Astrocyte (in vitro differentiated cells and primary cell): ENCODE measurements at regions not wholly inside any gene's neighbourhood (a gene's known extent, or its start where the extent isn't known, plus 50 kb on each side); places are given as distances from the start of the nearest gene placed in this dataset.

Source experiments
- EZH2 ChIP-seq: IDR thresholded peaks from 2 replicates; pipeline ENCODE4 v1.6.1; 2012; ENCODE audit warnings: mild to moderate bottlenecking, low read length, inconsistent platforms; ENCODE audit not compliant: insufficient read depth
- TF ChIP-seq, protein P1 (sequence below): IDR thresholded peaks from 2 replicates; pipeline ENCODE4 v1.5.1; 2011; ENCODE audit warnings: low read depth, mild to moderate bottlenecking, inconsistent platforms, low read length, moderate library complexity; ENCODE audit not compliant: insufficient read depth

DNA sequence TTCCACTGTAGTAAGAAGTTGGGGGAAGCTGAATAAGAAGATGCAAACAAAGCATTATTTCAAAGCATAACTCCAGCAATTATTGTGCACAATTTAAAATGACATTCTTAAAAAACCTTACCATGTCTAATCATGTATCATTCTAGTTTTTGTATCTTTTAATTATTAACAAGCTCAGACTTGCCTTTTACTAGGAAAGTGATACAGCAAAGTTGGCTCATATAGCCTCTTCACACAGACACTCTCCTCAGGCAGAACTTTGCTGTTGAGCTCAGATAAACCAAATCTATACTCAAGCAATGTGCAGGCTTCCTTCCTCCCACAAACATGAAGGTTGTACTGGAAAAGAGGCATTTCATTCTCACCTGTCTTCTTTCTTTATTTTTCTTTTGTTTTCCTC is 358.7 kb upstream of the EMCN start:
- TF ChIP-seq, protein P1, sequence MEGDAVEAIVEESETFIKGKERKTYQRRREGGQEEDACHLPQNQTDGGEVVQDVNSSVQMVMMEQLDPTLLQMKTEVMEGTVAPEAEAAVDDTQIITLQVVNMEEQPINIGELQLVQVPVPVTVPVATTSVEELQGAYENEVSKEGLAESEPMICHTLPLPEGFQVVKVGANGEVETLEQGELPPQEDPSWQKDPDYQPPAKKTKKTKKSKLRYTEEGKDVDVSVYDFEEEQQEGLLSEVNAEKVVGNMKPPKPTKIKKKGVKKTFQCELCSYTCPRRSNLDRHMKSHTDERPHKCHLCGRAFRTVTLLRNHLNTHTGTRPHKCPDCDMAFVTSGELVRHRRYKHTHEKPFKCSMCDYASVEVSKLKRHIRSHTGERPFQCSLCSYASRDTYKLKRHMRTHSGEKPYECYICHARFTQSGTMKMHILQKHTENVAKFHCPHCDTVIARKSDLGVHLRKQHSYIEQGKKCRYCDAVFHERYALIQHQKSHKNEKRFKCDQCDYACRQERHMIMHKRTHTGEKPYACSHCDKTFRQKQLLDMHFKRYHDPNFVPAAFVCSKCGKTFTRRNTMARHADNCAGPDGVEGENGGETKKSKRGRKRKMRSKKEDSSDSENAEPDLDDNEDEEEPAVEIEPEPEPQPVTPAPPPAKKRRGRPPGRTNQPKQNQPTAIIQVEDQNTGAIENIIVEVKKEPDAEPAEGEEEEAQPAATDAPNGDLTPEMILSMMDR: no peak
- no peak for TF ChIP-seq EZH2
